C4-2B (cell line): ENCODE measurements at regions not wholly inside any gene's neighbourhood (a gene's known extent, or its start where the extent isn't known, plus 50 kb on each side); places are given as distances from the start of the nearest gene placed in this dataset.

ENCODE experiments used
- CTCF ChIP-seq: fragments of 450-650 bp; conservative IDR thresholded peaks from 2 replicates; pipeline ENCODE4 v1.5.1; 2017; ENCODE audit warnings: mild to moderate bottlenecking
- ZFX ChIP-seq: fragments of 450-650 bp; IDR thresholded peaks from 2 replicates; pipeline ENCODE4 v1.6.1; 2017

GRCh38 chr14:83470466-83470865 lies 1936.8 kb upstream of the SEL1L start:
- TF ChIP-seq CTCF (no peak), ZFX (no peak)
